ENCODE measurements at regions not wholly inside any gene's neighbourhood (a gene's known extent, or its start where the extent isn't known, plus 50 kb on each side); places are given as distances from the start of the nearest gene placed in this dataset.

GRCh38 chr7:134367956-134368749 lies 51.4 kb upstream of the SLC35B4 start:
- no peaks in the 10 kb centered on the region for H3K27me3 ChIP-seq (ENCODE audit: control insufficient read depth, insufficient read depth, low read length)
- no peak overlapping the region for H3K4me3 ChIP-seq (ENCODE audit: low read depth, low read length)
- TF ChIP-seq CTCF (IDR thresholded peaks at IDR 0.05; ENCODE audit: insufficient read depth, low read length, severe bottlenecking): no peak
- H3K36me3 ChIP-seq (ENCODE audit: control insufficient read depth, insufficient read depth, low read length): no peaks in the 10 kb centered on the region
- FAIRE-seq (no peak), DNase-seq (ENCODE audit: low read depth) (peak; percentile 67)

Measured in bronchial epithelial cell (primary cell).